Prostate gland (tissue), 2 donors: ENCODE measurements at regions not wholly inside any gene's neighbourhood (a gene's known extent, or its start where the extent isn't known, plus 50 kb on each side); places are given as distances from the start of the nearest gene placed in this dataset.

Experiments used
- DNase-seq: peaks from one replicate; pipeline ENCODE4 v3.0.0-alpha.2; 2019; ENCODE audit warnings: low spot score
- H3K27ac ChIP-seq, 2 donors: fragments of 200-600 bp; sonication (generic); 2 replicates each; pipeline ENCODE4 v1.5.1; 2017 to 2019
- H3K27me3 ChIP-seq: fragments of 200-600 bp; sonication (generic); replicated peaks from 2 replicates; pipeline ENCODE4 v1.5.1; 2019; ENCODE audit not compliant: insufficient read depth
- H3K36me3 ChIP-seq, 2 donors: fragments of 200-600 bp; sonication (generic); 1 replicate in 1 of 2; 2 replicates in 1 of 2; pipeline versions ENCODE4 v1.5.1 to v1.8.1; 2017 to 2019
- H3K4me1 ChIP-seq: fragments of 200-600 bp; sonication (generic); replicated peaks from 2 replicates; pipeline ENCODE4 v1.5.1; 2019
- H3K4me3 ChIP-seq, 2 donors: fragments of 200-600 bp; sonication (generic); 2 replicates each; pipeline ENCODE4 v1.5.1; 2017 to 2019
- H3K9me3 ChIP-seq: fragments of 200-600 bp; sonication (generic); 2 replicates; pipeline ENCODE4 v1.5.1; 2017
- CTCF ChIP-seq, 4 experiments: fragments of 200-600 bp in 2 of 4; fragments of 450-650 bp in 2 of 4; sonication (generic) in 2 of 4; IDR thresholded peaks; 1 replicate in 3 of 4; 2 replicates in 1 of 4; pipeline ENCODE4 v1.5.1; 2016 to 2019; ENCODE audit warnings: antibody characterized with exemption in 4 of 4, mild to moderate bottlenecking in 2 of 4, moderate library complexity in 2 of 4
- POLR2A ChIP-seq: fragments of 450-650 bp; IDR thresholded peaks from one replicate; pipeline ENCODE4 v1.6.1; 2016; ENCODE audit warnings: antibody characterized with exemption, mild to moderate bottlenecking
- POLR2AphosphoS5 ChIP-seq: sonication (generic); formaldehyde crosslinking; IDR thresholded peaks from one replicate; pipeline ENCODE4 v1.6.1; 2017; ENCODE audit warnings: antibody characterized with exemption
- WGBS: methylation state at CpG from one replicate; pipeline ENCODE4 v1.1.5; 2018; 5-methylcytosine and 5-hydroxymethylcytosine counted together
- intact Hi-C: fragments of 100-400 bp; cut with DNase I; formaldehyde crosslinking; loops from one replicate; pipeline ENCODE4 v1.14.2; 2022

GRCh38 chr16:79351927-79352326 is 248.6 kb downstream of the MAF start:
- DNase-seq, result no peak
- H3K27ac ChIP-seq, result no peak overlapping the region
- TF ChIP-seq POLR2AphosphoS5 (no peak), CTCF (IDR thresholded peaks at IDR 0.05) (no peak), POLR2A (no peak)
- H3K27me3 ChIP-seq, result peaks cover 3% of the 10 kb centered on the region
- H3K4me3 ChIP-seq, result no peak overlapping the region
- no peaks in the 10 kb centered on the region for H3K4me1 ChIP-seq
- WGBS, result 94% methylated on average over 7 of the region's 7 CpGs
- H3K9me3 ChIP-seq, result no peaks in the 10 kb centered on the region
- intact Hi-C loops, result no loop called here
- H3K36me3 ChIP-seq, result no peaks in the 10 kb centered on the region

GRCh38 chr16:79349803-79350202 is 250.7 kb downstream of the MAF start:
- no peak for TF ChIP-seq POLR2AphosphoS5
- no peak for TF ChIP-seq POLR2A
- no peak for TF ChIP-seq CTCF (IDR thresholded peaks at IDR 0.05)
- peaks cover 3% of the 10 kb centered on the region for H3K27me3 ChIP-seq
- no peaks in the 10 kb centered on the region for H3K9me3 ChIP-seq
- intact Hi-C loops, result no loop called here
- WGBS, result 99% methylated on average over 3 of the region's 3 CpGs
- H3K36me3 ChIP-seq, result no peaks in the 10 kb centered on the region
- no peak for DNase-seq
- no peak overlapping the region for H3K27ac ChIP-seq
- H3K4me3 ChIP-seq, result no peak overlapping the region
- no peaks in the 10 kb centered on the region for H3K4me1 ChIP-seq

GRCh38 chr16:79348521-79349306 is 251.8 kb downstream of the MAF start:
- DNase-seq, result no peak
- H3K36me3 ChIP-seq, result no peaks in the 10 kb centered on the region
- no peak overlapping the region for H3K4me3 ChIP-seq
- TF ChIP-seq POLR2A (no peak), CTCF (IDR thresholded peaks at IDR 0.05) (no peak), POLR2AphosphoS5 (no peak)
- no peaks in the 10 kb centered on the region for H3K9me3 ChIP-seq
- no peaks in the 10 kb centered on the region for H3K4me1 ChIP-seq
- intact Hi-C loops, result no loop called here
- WGBS, result 93% methylated on average over 11 of the region's 11 CpGs
- H3K27ac ChIP-seq, result no peak overlapping the region
- peaks cover 3% of the 10 kb centered on the region for H3K27me3 ChIP-seq

- Histone ChIP-seq H3K27me3 (peaks cover 3% of the 10 kb centered on the region), H3K4me3 (no peak overlapping the region), H3K36me3 (no peaks in the 10 kb centered on the region), H3K27ac (no peak overlapping the region), H3K4me1 (no peaks in the 10 kb centered on the region), H3K9me3 (no peaks in the 10 kb centered on the region)
- intact Hi-C loops, result no loop called here
- DNase-seq, result no peak
- 66% methylated on average over 19 of the region's 19 CpGs for WGBS
- TF ChIP-seq POLR2AphosphoS5 (no peak), CTCF (IDR thresholded peaks at IDR 0.05) (no peak)
Observed at GRCh38 chr16:79347277-79347676, 253.3 kb downstream of the MAF start.

- DNase-seq, result no peak
- intact Hi-C loops, result no loop called here
- Histone ChIP-seq H3K9me3 (no peaks in the 10 kb centered on the region), H3K4me1 (no peaks in the 10 kb centered on the region), H3K27ac (no peak overlapping the region), H3K27me3 (no peaks in the 10 kb centered on the region), H3K4me3 (no peak overlapping the region), H3K36me3 (no peaks in the 10 kb centered on the region)
- no peak for TF ChIP-seq CTCF (IDR thresholded peaks at IDR 0.05)
- TF ChIP-seq POLR2AphosphoS5, result no peak
- no peak for TF ChIP-seq POLR2A
- WGBS, result 47% methylated on average over 7 of the region's 7 CpGs
Observed at GRCh38 chr16:79339863-79340262, 260.7 kb downstream of the MAF start.
